ENCODE measurements at regions not wholly inside any gene's neighbourhood (a gene's known extent, or its start where the extent isn't known, plus 50 kb on each side); places are given as distances from the start of the nearest gene placed in this dataset.

GRCh38 chr4:100970414-100970813 lies 376.9 kb downstream of the PPP3CA start:
- no peak for DNase-seq (ENCODE audit: low spot score)

DNA sequence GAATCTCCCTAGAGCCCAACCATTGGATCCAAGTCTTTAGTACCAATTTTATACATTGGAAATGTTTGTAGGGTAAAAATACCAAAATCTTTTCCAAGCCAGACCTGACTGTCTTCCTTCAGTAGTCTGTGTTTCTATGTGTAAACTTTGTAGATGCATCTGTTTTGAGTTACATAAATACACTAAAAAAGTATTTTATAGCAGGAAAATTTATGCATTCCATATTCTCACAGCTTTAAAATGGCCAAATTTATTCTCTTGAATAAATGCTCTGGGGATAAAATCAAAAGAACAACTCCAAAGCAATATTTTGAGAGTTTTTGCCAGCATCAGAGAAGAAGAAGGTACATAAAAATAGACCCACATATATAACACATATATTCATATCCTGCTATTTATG lies 377.4 kb downstream of the PPP3CA start:
- DNase-seq (ENCODE audit: low spot score): no peak

GRCh38 chr4:100968046-100968445 lies 379.3 kb downstream of the PPP3CA start:
- no peak for DNase-seq (ENCODE audit: low spot score)

- no peak for DNase-seq (ENCODE audit: low spot score)
These were observed 383.7 kb downstream of the PPP3CA start for GRCh38 chr4:100963627-100964026.

- no peak for DNase-seq (ENCODE audit: low spot score)
These were observed 384.6 kb downstream of the PPP3CA start for GRCh38 chr4:100962698-100963097.

DNA sequence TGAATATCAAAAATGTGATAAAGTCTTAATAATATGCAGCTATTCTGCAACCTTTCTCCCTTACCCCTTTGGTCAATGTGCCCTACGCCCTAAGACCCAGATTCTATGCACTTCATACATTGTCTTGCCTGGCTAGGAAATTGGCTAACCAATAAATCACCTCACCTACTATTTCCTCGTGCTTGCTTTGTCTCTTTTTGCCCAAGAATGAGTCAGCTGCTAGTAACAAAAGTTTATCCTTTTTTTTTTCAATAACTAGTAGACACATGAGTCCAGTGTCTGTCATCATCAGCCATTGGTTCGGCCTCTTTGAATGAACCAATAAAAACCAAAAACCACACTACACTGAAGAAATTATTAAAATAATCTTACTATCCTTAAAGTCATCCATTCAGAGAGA lies 387.1 kb downstream of the PPP3CA start:
- DNase-seq (ENCODE audit: low spot score): no peak

GRCh38 chr4:100954046-100954445 lies 393.3 kb downstream of the PPP3CA start:
- no peak for DNase-seq (ENCODE audit: low spot score)

GRCh38 chr4:100953616-100954015 lies 393.7 kb downstream of the PPP3CA start:
- DNase-seq (ENCODE audit: low spot score): no peak

DNA sequence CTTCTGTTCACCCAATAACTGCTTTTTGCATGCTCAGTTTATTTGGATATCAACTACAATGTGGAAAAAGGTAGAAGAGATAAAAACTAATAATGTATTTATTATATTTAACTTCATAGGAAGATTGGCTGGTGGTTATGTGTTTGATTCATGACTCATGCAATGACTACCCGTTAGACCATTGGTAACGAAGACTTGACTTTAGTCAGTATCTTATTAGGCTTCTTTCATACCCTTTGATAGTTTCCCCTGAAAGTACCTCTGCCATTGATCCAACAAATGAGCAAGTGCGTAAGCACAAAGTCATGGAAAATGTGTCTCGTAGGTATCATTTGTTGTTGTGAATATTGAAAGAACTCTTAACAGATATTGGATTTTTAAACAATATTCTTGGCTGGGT lies 394.7 kb downstream of the PPP3CA start:
- no peak for DNase-seq (ENCODE audit: low spot score)

GRCh38 chr4:100949350-100949935 lies 397.9 kb downstream of the PPP3CA start:
- DNase-seq (ENCODE audit: low spot score): no peak

- no peak for DNase-seq (ENCODE audit: low spot score)
These were observed 398.4 kb downstream of the PPP3CA start for GRCh38 chr4:100948911-100949310.

- DNase-seq (ENCODE audit: low spot score): no peak
These were observed 401.5 kb downstream of the PPP3CA start for GRCh38 chr4:100945789-100946188.

DNA sequence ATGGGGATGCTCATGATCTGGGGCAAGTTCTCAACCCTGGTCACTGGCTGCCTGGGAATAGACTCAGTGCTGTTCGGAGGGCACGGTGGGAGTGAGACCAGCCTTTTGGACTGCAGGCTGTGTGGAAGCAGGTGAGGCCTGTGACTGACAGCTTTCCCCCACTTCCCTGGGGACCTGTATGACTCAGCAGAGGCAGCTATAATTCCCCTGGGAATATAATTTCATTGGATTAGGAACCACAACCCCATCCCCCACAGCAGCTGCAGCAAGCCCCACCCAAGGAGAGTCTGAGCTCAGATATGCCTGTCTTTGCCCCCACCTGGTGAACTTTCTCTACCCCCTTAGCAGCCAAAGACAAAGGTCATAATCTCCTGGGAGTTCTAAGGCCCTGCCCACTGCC lies 408.6 kb downstream of the PPP3CA start:
- DNase-seq (ENCODE audit: low spot score): no peak

DNA sequence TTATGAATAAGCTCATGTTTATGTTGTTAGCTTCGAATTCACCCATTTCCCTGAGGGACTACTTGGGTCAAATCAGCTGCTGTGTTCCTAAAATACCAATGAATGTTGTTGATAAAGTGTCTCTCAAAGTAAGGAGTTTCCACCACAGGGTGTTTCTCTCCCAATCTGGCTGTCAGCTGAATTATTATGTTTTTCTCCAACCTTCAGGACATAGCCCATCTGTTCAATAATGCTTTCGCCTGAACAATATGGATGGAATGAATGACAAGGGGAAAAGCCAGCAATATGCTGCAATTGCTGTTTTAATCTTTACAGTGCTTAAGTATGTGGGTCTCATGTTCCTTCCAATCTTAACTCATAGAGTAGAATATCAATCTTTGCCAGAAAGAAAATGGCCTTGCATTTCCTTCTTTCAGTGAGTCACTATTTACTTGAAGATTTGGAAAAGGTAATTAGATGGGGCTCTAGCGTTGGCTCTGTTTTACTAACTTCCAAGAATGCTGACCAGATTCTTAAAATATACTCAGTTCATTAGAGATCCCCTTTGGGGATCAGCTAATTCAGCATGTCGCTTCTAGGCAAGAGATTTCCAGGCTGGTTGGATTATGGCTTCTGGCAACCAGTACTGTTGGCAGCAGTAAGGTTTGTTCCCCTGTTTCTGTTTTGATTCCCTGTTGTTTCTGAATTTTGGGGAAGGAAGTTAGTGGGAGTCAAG lies 410.5 kb downstream of the PPP3CA start:
- no peak for DNase-seq (ENCODE audit: low spot score)

DNA sequence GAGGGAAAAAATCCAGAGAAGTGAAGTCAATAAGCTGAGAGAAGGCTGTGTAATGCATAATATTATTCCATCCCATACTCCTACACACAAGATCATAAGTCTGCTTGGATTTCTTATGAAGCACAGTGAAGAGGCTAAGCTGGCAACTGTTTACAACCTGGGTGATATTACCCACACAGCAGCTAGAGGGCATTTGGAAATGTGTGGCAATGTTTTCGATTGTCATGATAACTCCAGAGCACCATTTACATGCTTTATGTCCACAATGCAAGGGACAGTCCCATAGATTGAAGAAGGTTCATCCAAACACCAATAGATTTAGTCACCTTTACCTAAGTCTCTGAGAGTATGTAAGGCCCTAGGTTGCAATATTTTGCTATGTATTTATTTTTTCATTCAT lies 412.2 kb downstream of the PPP3CA start:
- DNase-seq (ENCODE audit: low spot score): peak; percentile 3

DNA sequence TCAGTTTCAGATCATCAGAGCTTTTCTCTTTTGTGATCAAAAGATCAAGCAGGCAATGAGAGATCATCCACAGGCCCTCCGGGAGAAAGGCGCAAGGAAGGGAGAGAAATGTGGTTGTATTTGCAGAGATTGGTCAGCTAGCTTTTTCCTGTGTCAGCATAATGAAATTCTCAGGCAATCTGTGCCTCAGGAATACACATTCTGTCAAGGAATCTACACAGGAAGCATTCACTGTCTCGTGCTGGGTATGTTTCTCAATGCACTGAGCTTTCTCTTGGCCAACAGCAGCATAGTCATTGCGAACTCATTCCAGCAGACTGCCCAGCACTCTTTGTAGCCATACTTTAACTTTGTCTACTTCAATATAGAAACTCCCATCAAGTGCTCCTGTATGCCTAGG lies 413.7 kb downstream of the PPP3CA start:
- no peak for DNase-seq (ENCODE audit: low spot score)

DNA sequence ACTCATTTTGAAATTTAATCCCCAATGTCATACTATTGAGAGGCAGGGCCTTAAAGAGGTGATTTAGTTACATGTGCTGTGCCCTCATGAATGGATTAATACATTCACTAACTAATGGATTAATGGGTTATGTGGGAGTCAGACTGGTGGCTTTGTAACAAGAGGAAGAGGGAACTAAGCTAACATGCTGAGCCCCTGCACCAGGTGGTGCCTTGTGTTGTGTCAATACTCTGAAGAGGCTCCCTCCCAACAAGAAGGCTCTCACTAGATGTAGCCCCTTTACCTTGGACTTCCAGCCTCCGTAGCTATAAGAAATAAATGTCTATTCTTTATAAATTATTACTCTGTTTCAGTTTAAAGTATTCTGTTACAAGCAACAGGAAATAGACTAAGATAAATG lies 411.9 kb upstream of the EMCN start:
- DNase-seq (ENCODE audit: low spot score): no peak

DNA sequence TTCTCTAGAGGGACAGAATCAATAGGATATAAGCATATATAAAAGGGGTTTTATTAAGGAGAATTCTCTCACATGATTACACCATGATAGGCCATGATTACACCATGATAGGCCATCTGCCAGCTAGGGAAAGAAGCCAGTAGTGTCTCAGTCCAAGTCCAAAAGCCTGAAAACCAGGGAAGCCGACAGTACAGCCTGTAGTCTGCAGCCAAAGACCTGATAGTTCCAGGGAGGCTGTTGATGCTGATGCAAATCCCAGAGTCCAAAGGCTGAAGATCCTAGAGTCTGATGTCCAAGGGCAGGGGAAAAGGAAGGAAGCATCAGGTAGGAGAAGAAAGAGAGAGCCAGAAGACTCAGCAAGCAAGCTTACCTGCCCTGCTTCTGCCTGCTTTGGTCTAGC lies 411.3 kb upstream of the EMCN start:
- no peak for DNase-seq (ENCODE audit: low spot score)

GRCh38 chr4:100926039-100926717 lies 408.4 kb upstream of the EMCN start:
- DNase-seq (ENCODE audit: low spot score): no peak

GRCh38 chr4:100913685-100914084 lies 395.9 kb upstream of the EMCN start:
- no peak for DNase-seq (ENCODE audit: low spot score)

DNA sequence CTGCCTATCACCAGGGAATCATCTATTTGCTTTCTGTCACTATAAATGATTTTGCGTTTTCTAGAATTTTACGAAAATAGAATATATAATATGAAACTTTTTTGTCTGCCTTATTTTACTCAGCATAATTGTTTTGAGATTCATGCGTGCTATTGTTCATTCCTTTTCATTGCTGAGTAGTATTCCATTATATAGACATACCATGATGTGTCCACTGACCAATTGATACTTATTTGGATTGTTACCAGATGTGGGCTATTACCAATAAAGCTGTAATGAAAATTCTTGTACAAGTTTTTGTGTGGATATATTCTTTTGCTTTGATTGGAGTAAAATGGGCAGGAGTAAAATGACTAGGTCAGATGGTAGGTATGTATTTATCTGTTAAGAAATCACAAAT lies 390.7 kb upstream of the EMCN start:
- DNase-seq (ENCODE audit: low spot score): no peak

DNA sequence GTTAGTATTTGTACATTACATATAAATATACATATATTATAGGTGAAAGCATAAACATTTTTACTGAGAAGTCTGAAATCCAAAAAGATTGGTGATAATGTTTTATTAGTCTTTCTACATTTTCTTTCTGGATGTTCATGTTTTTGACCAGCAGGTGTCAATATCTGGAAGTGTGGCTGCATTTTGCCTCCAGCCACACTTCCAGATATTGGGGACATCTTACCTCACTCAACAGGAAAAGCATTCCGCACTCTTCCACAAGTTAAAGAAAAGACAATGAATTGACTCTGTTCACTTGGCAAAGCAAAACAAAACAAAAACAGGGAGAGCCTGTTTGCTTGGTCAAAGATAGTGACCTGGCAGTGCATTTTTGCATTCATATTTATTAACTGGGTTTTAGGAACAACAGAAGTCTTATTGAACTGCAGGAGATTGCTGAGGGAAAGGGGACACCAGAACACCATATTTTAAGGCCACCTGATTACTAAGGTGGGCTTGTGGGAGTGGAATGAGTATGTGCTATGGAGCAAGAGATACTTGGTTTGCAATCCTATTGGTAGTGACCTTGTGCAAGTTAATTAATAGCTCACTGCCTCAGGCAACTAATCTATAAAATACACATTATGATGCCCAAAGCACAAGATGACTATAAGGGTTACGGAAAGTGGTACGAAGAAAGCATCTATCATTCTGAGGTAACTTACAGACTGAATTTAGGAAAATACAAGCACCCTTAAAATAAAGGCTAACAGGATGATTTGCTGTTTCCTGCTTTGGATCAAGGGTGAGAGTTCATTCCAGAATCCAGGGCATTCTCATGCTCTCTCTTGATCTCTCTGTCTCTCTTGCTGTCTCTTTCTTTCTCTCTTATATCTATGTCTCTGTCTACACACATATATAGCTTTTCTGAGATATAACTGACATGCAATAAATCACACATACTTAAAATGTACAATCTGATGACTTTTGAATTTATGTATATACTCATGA lies 389.9 kb upstream of the EMCN start:
- no peak for DNase-seq (ENCODE audit: low spot score)
